NT2/D1 (cell line): ENCODE measurements at regions not wholly inside any gene's neighbourhood (a gene's known extent, or its start where the extent isn't known, plus 50 kb on each side); places are given as distances from the start of the nearest gene placed in this dataset.

Experiments
- DNase-seq: peaks from one replicate; pipeline ENCODE4 v3.0.0-alpha.2; 2011; ENCODE audit warnings: low read depth, low spot score
- H3K27me3 ChIP-seq: 2 replicates; pipeline ENCODE4 v1.6.0; 2011; ENCODE audit warnings: mild to moderate bottlenecking; ENCODE audit not compliant: insufficient read length, insufficient read depth
- H3K36me3 ChIP-seq: 2 replicates; pipeline ENCODE4 v1.6.1; 2011; ENCODE audit warnings: mild to moderate bottlenecking, low read length, mixed read lengths; ENCODE audit not compliant: insufficient read depth, insufficient read length
- H3K4me1 ChIP-seq: 2 replicates; pipeline ENCODE4 v1.5.1; 2011; ENCODE audit not compliant: insufficient read depth, insufficient read length
- H3K4me3 ChIP-seq: 2 replicates; pipeline ENCODE4 v1.5.1; 2011; ENCODE audit warnings: low read depth; ENCODE audit not compliant: insufficient read length
- H3K9ac ChIP-seq: 2 replicates; pipeline ENCODE4 v1.6.0; 2011; ENCODE audit warnings: low read depth; ENCODE audit not compliant: insufficient read length
- H3K9me3 ChIP-seq: 2 replicates; pipeline ENCODE4 v1.5.1; 2011; ENCODE audit warnings: mild to moderate bottlenecking, low read length; ENCODE audit not compliant: insufficient read depth
- SUZ12 ChIP-seq: IDR thresholded peaks from 2 replicates; pipeline ENCODE4 v1.6.1; 2011; ENCODE audit not compliant: insufficient read length, insufficient read depth; ENCODE audit errors: extremely low read depth
- YY1 ChIP-seq: IDR thresholded peaks from 2 replicates; pipeline ENCODE4 v1.6.1; 2011; ENCODE audit not compliant: insufficient read length, insufficient read depth
- ZNF274 ChIP-seq: IDR thresholded peaks from 2 replicates; pipeline ENCODE4 v1.6.1; 2011; ENCODE audit warnings: mild to moderate bottlenecking, low read depth, low read length

DNA sequence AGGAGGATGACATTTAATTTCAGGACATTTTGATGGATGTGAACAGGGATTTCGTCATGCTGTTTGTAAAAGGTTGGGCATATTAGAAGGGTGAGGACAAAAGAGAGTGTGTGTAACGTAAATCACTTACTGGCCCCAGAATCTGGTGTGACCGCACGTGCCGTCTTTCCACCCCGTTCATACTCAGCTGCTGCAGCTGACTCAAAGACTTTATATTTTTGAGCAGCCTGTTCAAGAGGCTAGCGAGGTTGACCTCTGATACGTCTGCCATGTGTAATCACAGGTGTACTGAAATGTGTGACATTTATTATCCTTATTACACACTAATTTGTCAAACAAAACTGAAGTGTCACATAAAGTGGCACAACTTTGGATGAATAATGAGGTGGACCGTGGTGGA is 66.5 kb upstream of the ERRFI1 start:
- no peaks in the 10 kb centered on the region for H3K9me3 ChIP-seq
- no peak overlapping the region for H3K4me3 ChIP-seq
- no peaks in the 10 kb centered on the region for H3K36me3 ChIP-seq
- no peak overlapping the region for H3K9ac ChIP-seq
- H3K27me3 ChIP-seq = no peaks in the 10 kb centered on the region
- H3K4me1 ChIP-seq = no peaks in the 10 kb centered on the region
- no peak for DNase-seq
- no peak for TF ChIP-seq YY1
- no peak for TF ChIP-seq SUZ12
- TF ChIP-seq ZNF274 = no peak

DNA sequence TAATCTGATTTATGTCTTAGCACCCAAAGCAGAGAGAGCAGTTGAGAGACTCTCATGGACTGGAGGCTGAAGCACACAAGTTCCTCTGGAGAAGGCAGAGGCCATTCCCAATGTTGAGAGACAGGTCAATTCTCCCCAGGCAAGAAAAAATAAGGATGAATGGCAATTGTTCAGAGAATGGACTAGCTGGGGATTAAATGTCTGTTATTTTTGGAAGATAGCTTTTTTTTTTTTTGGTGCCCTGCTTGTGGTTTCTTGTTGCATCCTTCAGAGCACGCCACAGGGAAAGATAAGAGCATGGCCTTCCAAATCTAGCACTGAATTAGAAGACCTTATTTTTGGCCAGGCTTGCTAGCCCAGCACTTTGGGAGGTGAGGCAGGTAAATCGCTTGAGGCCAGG is 65.6 kb upstream of the ERRFI1 start:
- no peak overlapping the region for H3K4me3 ChIP-seq
- no peak overlapping the region for H3K9ac ChIP-seq
- no peaks in the 10 kb centered on the region for H3K27me3 ChIP-seq
- H3K4me1 ChIP-seq = no peaks in the 10 kb centered on the region
- no peaks in the 10 kb centered on the region for H3K9me3 ChIP-seq
- H3K36me3 ChIP-seq = no peaks in the 10 kb centered on the region
- DNase-seq = no peak
- TF ChIP-seq YY1 (no peak), SUZ12 (no peak), ZNF274 (no peak)

DNA sequence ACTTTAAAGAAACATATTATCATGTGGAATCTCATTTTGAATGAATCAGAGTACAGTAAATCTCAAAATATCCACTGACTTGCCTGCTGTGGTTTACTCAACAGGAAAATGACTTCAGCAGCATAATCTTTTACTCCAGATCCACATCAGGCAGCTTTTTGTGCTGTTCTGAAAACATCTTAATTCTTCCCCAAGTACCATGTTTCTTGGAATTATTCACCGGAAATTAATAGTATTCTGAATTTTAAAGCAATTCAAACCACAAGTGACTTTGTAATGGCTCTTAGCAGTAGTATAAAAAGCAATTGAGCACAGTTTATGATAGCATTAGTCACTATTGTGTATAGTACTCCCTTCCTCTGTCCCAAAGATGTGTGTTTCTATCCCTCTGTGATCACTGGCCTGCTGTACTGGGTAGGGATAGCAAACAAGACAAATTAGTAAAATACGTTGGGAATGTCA is 64.2 kb upstream of the ERRFI1 start:
- H3K36me3 ChIP-seq = no peaks in the 10 kb centered on the region
- no peaks in the 10 kb centered on the region for H3K27me3 ChIP-seq
- H3K9me3 ChIP-seq = no peaks in the 10 kb centered on the region
- TF ChIP-seq ZNF274 = no peak
- no peak for TF ChIP-seq YY1
- TF ChIP-seq SUZ12 = no peak
- no peak overlapping the region for H3K4me3 ChIP-seq
- no peak for DNase-seq
- H3K9ac ChIP-seq = no peak overlapping the region
- no peaks in the 10 kb centered on the region for H3K4me1 ChIP-seq

DNA sequence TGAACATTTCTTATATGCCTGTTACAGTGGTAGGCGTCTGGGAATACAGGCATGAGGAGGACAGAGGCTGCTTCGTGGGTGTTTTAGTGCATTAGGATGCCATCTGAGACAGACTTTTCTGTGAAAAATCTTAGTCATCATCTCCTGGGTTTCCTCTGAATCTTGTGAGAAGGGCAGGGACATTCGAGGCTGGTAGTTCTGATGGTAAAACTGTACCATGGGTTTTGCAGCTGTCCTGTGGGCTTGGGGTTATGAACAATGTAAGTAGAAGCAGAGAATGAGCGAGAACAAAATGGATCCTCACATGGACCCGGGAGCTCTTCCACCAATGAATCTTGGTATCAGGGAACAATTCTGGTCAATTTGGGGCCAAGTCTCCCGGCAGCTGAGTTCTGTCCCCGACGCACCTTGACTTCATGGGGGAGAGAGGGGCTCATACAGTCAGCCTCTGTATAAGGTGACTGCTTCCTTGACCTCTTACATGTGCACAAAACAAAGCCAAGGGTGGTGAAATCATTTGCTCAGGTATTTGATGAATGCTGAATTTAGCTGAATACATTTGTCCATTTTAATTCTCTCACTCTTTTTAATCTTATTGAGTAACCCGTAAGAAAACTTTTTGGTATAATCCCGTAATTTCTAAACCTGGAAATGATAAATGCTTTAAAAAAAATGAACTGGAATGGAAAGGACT is 63.6 kb upstream of the ERRFI1 start:
- Histone ChIP-seq H3K9ac (no peak overlapping the region), H3K36me3 (no peaks in the 10 kb centered on the region), H3K27me3 (no peaks in the 10 kb centered on the region), H3K4me1 (no peaks in the 10 kb centered on the region), H3K9me3 (no peaks in the 10 kb centered on the region), H3K4me3 (no peak overlapping the region)
- no peak for DNase-seq
- no peak for TF ChIP-seq SUZ12
- no peak for TF ChIP-seq ZNF274
- no peak for TF ChIP-seq YY1

DNA sequence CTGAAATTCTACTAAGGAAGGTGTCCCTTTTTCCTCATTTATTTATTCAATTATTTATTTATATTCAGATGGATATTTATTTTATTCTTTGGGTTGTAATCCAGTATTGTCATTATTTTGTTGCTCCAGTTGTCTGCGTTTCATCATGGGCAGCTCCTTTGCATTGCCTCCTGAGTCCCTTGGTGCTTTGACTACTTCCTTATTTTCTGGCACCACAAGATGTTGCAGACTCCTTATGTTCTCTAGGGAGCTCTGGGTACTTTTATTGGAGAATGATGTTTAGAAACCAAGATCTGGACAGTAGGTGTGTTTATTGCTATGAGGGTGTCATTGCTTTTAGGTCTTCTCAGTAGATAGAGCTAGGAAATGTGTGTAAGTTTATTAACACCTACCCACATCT is 59.9 kb upstream of the ERRFI1 start:
- DNase-seq = no peak
- no peaks in the 10 kb centered on the region for H3K27me3 ChIP-seq

DNA sequence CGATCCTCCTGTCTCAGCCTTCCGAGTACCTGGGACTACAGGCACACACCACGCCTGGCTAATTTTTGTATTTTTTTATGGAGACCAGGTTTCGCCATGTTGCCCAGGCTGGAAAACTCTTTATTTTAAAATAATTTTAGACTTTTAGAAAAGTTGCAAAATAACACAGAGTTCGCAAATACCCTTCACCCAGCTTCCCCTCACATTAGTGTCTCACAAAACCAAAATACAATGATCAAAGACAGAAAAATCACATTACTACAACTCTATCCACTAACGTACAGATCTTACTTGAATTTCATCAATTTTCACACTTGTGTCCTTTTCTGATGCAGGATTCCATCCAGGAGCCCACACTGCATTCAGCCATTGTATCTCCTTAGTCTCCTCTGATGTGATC is 58.8 kb upstream of the ERRFI1 start:
- H3K9ac ChIP-seq = no peak overlapping the region
- no peak overlapping the region for H3K4me3 ChIP-seq
- DNase-seq = no peak
- TF ChIP-seq ZNF274 (no peak), YY1 (no peak), SUZ12 (no peak)
- no peaks in the 10 kb centered on the region for H3K36me3 ChIP-seq
- H3K4me1 ChIP-seq = no peaks in the 10 kb centered on the region
- H3K27me3 ChIP-seq = no peaks in the 10 kb centered on the region
- no peaks in the 10 kb centered on the region for H3K9me3 ChIP-seq

More for the DNA sequence above, 59.9 kb upstream of the ERRFI1 start:
- H3K4me3 ChIP-seq = no peak overlapping the region
- TF ChIP-seq SUZ12 (no peak), ZNF274 (no peak), YY1 (no peak)
- no peak overlapping the region for H3K9ac ChIP-seq
- H3K36me3 ChIP-seq = no peaks in the 10 kb centered on the region
- no peaks in the 10 kb centered on the region for H3K4me1 ChIP-seq
- H3K9me3 ChIP-seq = no peaks in the 10 kb centered on the region

DNA sequence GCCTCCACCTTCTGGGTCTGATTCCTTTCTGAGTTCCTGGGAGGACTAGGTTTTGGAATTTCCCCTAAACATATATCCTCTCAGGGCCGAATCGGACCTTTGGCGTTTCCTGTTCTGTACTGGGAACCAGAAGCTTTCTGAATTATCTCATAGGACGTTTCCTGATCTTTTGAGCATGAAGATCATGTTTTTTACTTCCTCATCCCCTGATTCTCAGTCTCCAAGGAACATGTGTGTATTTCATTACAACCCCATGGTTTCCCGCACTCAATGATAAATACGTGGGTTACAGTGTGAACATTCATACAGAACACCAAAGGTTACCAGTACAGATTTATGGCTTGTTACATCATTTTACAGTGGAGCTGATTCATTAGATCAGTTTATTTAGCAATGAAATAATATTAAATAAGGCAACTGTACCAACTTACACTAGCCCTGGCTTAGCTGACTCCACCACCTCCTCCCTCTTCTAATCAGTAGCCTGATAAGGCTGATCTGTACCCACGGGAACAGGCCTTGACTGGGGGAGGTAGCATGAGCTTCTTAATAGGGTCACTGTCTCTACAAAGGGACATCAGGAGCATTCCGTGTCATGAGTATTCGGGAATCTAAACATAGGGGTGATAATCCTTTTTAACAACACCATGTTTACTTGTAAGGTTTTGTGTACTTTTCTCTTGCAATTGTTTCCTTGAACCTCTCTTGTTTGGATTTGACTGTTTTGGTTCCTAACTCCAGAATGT is 57.8 kb upstream of the ERRFI1 start:
- TF ChIP-seq ZNF274 = no peak
- TF ChIP-seq YY1 = no peak
- TF ChIP-seq SUZ12 = no peak
- Histone ChIP-seq H3K36me3 (no peaks in the 10 kb centered on the region), H3K27me3 (no peaks in the 10 kb centered on the region), H3K4me1 (no peaks in the 10 kb centered on the region), H3K4me3 (no peak overlapping the region), H3K9ac (no peak overlapping the region), H3K9me3 (no peaks in the 10 kb centered on the region)
- DNase-seq = no peak
